Stromal cell of bone marrow (primary cell): ENCODE measurements at regions not wholly inside any gene's neighbourhood (a gene's known extent, or its start where the extent isn't known, plus 50 kb on each side); places are given as distances from the start of the nearest gene placed in this dataset.
"Not testable (repeated sequence)": the region's sequence is repeated elsewhere in the genome, so short reads cannot be mapped to it uniquely, and the experiment has no call there.

Experiments
- DNase-seq: peaks from one replicate; pipeline ENCODE4 v3.0.0-alpha.2; 2012; ENCODE audit warnings: low read depth

DNA sequence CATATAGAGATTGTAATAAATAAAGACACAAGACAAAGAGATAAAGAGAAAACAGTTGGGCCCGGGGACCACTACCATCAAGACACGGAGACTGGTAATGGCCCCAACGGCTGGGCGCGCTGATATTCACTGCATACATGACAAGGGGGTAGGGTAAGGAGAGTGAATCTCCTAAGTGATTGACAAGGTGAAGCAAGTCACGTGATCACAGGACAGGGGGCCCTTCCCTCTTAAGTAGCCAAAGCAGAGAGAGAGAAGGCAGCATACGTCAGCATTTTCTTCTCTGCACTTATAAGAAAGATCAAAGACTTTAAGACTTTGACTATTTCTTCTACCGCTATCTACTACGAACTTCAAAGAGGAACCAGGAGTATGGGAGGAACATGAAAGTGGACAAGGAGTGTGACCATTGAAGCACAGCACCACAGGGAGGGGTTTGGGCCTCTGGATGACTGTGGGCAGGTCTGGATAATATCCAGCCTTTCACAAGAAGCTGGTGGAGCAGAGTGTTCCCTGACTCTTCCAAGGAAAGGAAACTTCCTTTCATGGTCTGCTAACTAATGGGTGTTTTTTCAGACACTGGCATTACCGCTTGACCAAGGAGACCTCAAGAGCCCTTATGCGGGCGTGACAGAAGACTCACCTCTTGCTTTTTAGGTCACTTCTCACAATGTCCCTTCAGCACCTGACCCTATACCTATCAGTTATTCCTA lies 75.6 kb downstream of the MRPL39 start:
- DNase-seq: not testable (repeated sequence)

DNA sequence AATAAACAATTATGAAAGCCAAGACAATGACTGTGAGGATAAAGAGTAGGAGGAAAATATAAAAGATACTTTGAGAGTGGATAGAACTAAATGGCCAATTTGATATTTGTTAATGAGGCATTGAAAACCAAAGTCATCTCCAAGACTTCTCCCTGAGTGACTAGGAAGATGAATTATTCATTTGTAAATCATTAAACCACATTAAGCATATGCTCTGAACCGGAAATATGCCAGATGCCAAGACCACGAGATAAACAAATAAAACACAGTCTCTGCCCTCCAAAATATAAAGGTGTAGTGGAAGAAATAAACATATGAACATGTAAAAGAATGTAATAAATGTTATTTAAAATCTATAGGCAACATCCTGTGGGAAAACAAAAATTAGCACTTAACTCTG lies 78.8 kb downstream of the MRPL39 start:
- DNase-seq: no peak

GRCh38 chr21:25518491-25518911 lies 88.8 kb downstream of the MRPL39 start:
- DNase-seq: no peak

GRCh38 chr21:25515484-25516405 lies 91.5 kb downstream of the MRPL39 start:
- DNase-seq: peak; percentile 49

GRCh38 chr21:25513810-25514209 lies 93.5 kb downstream of the MRPL39 start:
- no peak for DNase-seq

DNA sequence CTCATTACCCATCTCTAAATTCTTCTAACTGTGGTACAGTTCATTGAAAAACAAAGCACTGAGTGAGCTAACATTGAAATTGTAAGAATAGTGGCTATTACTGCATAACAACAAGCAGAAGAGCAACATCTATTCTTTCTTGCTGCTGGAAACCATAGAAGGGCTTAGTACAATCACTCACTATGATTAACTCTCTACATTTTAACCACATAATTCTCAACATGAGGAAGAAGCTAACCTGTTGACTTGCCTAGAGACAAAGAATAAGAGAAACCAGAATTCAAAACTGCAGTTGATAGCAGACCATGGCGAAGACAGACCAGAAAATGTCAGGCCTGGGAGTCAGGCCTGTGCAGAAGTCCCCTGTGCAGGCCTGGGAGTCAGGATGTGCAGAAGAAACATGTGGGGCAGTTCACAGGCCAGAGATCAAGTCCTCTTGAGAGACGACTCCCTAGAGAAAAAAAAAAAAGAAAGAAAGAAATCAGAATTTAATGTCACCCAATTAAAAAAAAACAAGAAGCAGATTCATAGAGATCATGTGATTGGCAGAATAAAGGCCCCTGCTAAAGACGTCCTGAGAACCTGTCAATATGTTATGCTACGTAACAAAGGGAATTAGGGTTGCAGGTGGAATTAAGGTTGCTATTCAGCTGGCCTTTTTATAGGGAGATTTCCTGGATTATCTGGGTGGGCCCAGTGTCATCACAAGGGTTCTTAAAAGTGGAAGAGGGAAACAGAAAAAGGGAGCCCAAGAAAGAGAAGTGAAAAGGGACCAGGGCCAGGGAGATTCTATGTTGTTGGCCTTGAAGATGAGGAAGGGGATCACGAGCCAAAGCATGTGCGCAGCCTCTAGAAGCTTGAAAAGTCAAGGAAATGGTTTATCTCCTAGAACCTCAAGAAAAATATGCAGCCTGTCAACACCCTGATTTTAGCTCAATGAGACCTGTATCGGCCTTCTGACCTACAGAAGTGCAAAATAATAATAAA lies 94.9 kb downstream of the MRPL39 start:
- DNase-seq: no peak

- no peak for DNase-seq
Measured at GRCh38 chr21:25509862-25510261, 97.4 kb downstream of the MRPL39 start.

- DNase-seq: no peak
Measured at GRCh38 chr21:25508364-25508763, 98.9 kb downstream of the MRPL39 start.

- no peak for DNase-seq
Measured at GRCh38 chr21:25507522-25507921, 99.8 kb downstream of the MRPL39 start.

GRCh38 chr21:25506887-25507286 lies 100.4 kb downstream of the MRPL39 start:
- no peak for DNase-seq

DNA sequence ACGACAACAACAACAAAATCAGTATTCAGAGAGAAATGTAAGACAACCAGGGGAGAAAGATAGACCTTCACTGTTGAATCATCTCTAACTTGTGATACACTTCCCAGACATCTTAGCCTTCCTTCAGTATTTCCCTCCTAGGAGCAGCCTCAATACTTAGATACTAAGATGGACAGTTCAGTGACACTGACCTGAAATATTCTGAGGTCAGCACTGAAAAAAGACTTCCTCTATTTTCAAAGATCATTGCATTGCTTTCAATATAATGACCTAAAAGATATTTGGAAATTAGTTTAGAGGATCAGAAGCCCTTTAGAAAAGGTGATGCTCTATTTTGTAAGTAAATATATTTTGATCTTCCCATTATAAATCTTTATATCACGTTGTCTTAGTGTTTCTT lies 101.0 kb downstream of the MRPL39 start:
- DNase-seq: no peak

DNA sequence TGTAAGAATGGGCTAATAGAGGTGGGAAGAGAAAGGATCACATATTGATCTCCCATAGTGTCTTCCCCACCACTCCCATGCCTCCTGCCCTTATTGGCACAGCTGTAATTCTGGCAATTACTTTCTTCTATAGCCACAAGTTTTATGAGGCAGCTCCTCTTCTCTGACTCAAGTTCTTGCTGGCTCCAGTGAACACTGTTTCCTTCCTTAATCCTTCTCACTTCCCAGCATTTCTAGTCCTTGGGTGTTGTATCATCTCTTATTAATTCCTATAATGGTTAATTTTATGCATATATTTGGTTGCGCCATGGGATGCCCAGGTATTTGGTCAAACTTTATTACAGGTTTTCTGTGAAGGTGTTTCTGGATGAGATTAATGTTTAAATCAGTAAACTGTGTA lies 103.3 kb downstream of the MRPL39 start:
- DNase-seq: no peak

GRCh38 chr21:25501996-25502665 lies 105.2 kb downstream of the MRPL39 start:
- DNase-seq: no peak

GRCh38 chr21:25501462-25501861 lies 105.8 kb downstream of the MRPL39 start:
- no peak for DNase-seq

- DNase-seq: no peak
Measured at GRCh38 chr21:25500598-25500997, 106.7 kb downstream of the MRPL39 start.

DNA sequence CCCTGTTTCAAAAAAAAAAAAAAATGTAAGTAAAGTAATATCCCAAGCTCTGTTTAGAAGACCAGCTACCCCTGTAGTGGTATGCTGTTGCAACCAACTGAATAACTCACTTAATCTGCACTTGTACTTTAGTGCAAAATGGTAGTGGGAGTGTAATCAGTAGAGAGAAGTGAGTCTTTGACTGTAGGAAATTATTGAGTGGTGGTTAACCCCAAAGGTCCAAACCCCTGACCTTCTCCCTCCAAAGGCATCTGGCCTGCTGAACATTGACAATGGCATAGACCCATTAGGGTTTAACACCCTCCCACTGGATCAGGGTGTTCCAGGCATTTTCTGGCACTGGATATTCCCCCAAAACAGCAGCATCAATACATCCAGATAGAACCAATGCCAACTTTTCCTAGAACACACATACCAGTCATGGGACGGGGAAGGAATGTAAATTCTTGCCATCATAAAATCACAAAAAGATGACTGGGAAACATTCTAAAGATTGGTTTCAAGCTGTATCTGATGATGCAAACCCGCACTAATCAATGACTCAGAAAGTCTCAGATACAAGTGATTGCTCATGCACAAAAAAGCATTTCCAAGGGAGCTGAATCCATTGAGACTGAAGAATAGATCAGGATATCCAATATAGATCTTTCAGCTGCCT lies 110.3 kb downstream of the MRPL39 start:
- peak; percentile 46 for DNase-seq

- no peak for DNase-seq
Measured at GRCh38 chr21:25494804-25495203, 112.5 kb downstream of the MRPL39 start.

DNA sequence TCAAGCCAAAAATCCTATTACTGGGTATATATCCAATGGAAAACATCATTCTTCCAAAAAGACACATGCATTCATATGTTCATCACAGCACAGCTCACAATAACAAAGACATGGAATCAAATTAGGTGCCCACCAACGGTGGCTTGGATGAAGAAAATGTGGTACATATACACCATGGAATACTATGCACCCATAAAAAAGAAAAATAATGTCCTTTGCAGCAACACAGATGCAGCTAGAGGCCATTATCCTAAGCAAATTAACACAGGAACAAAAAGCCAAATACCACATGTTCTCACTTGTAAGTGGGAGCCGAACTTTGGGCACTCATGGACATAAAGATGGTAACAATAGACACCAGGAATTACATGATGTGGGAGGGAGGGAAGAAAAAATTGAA lies 113.6 kb downstream of the MRPL39 start:
- DNase-seq: no peak

DNA sequence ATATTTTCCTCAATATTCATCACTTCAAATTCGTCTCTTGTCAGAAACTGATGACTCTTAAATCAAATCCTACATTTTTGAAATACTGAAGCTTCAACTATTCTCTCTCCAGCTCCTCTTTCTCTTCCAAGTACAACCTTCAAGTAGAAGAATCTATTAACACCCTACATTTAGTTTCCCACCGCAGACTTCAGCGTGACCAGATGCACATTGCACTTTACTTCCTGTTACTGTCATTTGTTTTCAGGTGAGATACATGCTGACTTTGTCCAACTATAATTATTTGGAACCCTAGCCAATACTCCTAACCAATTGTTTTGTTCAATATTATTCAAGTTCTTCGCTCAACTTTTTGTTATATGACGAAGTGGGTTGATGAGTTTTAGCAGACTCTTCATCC lies 116.0 kb downstream of the MRPL39 start:
- DNase-seq: no peak

- DNase-seq: no peak
Measured at GRCh38 chr21:25490742-25491141, 116.5 kb downstream of the MRPL39 start.

DNA sequence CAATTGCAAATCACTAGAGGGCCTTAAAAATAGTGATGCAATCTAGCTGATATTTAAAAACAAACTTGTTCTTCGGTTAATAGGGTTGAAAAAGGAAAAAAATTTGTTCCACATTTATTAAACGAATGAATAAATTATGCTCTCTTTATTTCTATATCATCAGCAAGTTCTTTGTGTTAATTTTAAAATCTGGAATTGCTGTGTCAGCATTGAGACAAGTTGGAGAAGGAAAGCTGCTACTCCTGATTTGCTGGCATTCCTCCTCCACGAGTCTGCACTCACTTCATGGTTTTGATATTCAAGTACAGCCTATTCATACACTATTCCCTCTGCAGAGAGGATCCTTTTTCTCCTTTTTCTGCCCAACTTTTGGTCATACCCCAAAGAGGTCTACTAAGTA lies 117.6 kb downstream of the MRPL39 start:
- no peak for DNase-seq
